Panc1 (cell line): ENCODE measurements at regions not wholly inside any gene's neighbourhood (a gene's known extent, or its start where the extent isn't known, plus 50 kb on each side); places are given as distances from the start of the nearest gene placed in this dataset.

Source experiments
- ATAC-seq: fragments of 200-7000 bp; cut with Tn5 transposase; 2 replicates; pipeline ENCODE4 v1.9.1; 2020; ENCODE audit warnings: mild to moderate bottlenecking, moderate library complexity
- BruUV-seq: library from RNA; stranded (reverse); fragments of 400-500 nt; replicated peaks from 2 replicates; lab custom pipeline; 2021; lab: Mats Ljungman, UMichigan
- CTCF ChIA-PET: fragments of 300-600 bp; sonication (Branson Sonifier 250); formaldehyde crosslinking; loops from one replicate; lab custom pipeline; 2022; ENCODE audit warnings: antibody characterized with exemption; lab: Charles Lee
- POLR2A ChIA-PET: fragments of 300-600 bp; sonication (Branson Sonifier 250); formaldehyde crosslinking; loops from one replicate; lab custom pipeline; 2022; ENCODE audit warnings: antibody characterized with exemption; lab: Charles Lee
- DNase-seq: peaks from one replicate; pipeline ENCODE4 v3.0.0-alpha.2; 2010; ENCODE audit warnings: low read depth, low spot score
- H3K27ac ChIP-seq: 2 replicates; pipeline ENCODE4 v1.5.1; 2011; ENCODE audit warnings: mild to moderate bottlenecking, low read length, inconsistent platforms
- H3K27me3 ChIP-seq: fragments of 200-500 bp; sonication (Bioruptor generic); 2 replicates; pipeline ENCODE4 v1.6.0; 2014; ENCODE audit warnings: low read length, inconsistent platforms; ENCODE audit not compliant: control insufficient read depth, insufficient read depth
- H3K36me3 ChIP-seq: fragments of 200-500 bp; sonication (Bioruptor generic); 2 replicates; pipeline ENCODE4 v1.5.1; 2014; ENCODE audit warnings: inconsistent platforms, mild to moderate bottlenecking, low read length, moderate library complexity; ENCODE audit not compliant: control insufficient read depth, insufficient read depth
- H3K4me1 ChIP-seq: 2 replicates; pipeline ENCODE4 v1.5.1; 2011; ENCODE audit warnings: inconsistent platforms, mild to moderate bottlenecking, low read length, moderate library complexity; ENCODE audit not compliant: control insufficient read depth, insufficient read depth
- H3K4me3 ChIP-seq, 2 experiments: 2 replicates each; pipeline ENCODE4 v1.5.1; 2011 to 2012; ENCODE audit warnings: low read depth in 2 of 2, low read length in 2 of 2, mild to moderate bottlenecking in 2 of 2, inconsistent platforms in 1 of 2, moderate library complexity in 1 of 2
- H3K9me3 ChIP-seq: fragments of 200-500 bp; sonication (Bioruptor generic); 2 replicates; pipeline ENCODE4 v1.5.1; 2014; ENCODE audit warnings: low read depth, mild to moderate bottlenecking, inconsistent platforms, low read length, moderate library complexity; ENCODE audit not compliant: control insufficient read depth, insufficient read depth
- POLR2AphosphoS5 ChIP-seq: IDR thresholded peaks from 2 replicates; pipeline ENCODE4 v1.6.1; 2012; ENCODE audit warnings: mild to moderate bottlenecking, low read depth, low read length, moderate library complexity
- SIN3A ChIP-seq: IDR thresholded peaks from 2 replicates; pipeline ENCODE4 v1.6.1; 2012; ENCODE audit warnings: low read depth, mild to moderate bottlenecking, low read length, moderate library complexity, borderline replicate concordance; ENCODE audit not compliant: insufficient read depth
- TCF7L2 ChIP-seq: IDR thresholded peaks from 2 replicates; pipeline ENCODE4 v1.6.1; 2011; ENCODE audit warnings: mild to moderate bottlenecking, low read depth, low read length, inconsistent platforms
- in situ Hi-C: cut with HindIII; loops from 2 replicates; pipeline ENCODE4 v1.10.0; 2016; ENCODE audit warnings: low sequenced_read_pairs, low pct_unique_long_range_greater_than_20kb
- intact Hi-C: fragments of 100-400 bp; cut with micrococcal nuclease; formaldehyde crosslinking; loops from one replicate; pipeline ENCODE4 v1.10.0; 2022; ENCODE audit not compliant: unreplicated experiment
- TF ChIP-seq, protein P1 (sequence below): fragments of 450-650 bp; IDR thresholded peaks from 2 replicates; pipeline ENCODE4 v1.5.1; 2017; ENCODE audit warnings: mild to moderate bottlenecking
- TF ChIP-seq, protein P2 (sequence below), 2 experiments: IDR thresholded peaks; 2 replicates each; pipeline ENCODE4 v1.6.1; 2011 to 2012; ENCODE audit warnings: low read depth in 2 of 2, control low read depth in 1 of 2, low read length in 1 of 2, mild to moderate bottlenecking in 1 of 2, moderate library complexity in 1 of 2; ENCODE audit not compliant: insufficient read depth in 1 of 2

DNA sequence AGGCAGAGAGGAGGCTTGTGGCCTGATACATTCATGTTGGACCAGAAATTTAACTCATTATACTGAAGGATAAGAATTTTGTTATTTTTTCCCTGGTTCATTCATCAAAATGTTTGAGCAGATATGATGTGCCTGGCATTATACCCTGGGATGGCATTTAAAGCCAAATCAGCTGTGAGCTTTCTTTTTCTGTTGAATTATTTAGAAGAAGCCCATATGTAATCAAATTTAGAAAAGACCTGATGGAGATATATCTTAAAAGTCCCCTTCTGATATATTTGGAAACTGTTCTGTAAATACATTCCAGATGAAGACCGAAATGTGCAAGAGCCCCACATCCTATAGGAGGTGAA, 743.1 kb upstream of the HS6ST1 start:
- TF ChIP-seq TCF7L2 = no peak
- TF ChIP-seq, protein P1, sequence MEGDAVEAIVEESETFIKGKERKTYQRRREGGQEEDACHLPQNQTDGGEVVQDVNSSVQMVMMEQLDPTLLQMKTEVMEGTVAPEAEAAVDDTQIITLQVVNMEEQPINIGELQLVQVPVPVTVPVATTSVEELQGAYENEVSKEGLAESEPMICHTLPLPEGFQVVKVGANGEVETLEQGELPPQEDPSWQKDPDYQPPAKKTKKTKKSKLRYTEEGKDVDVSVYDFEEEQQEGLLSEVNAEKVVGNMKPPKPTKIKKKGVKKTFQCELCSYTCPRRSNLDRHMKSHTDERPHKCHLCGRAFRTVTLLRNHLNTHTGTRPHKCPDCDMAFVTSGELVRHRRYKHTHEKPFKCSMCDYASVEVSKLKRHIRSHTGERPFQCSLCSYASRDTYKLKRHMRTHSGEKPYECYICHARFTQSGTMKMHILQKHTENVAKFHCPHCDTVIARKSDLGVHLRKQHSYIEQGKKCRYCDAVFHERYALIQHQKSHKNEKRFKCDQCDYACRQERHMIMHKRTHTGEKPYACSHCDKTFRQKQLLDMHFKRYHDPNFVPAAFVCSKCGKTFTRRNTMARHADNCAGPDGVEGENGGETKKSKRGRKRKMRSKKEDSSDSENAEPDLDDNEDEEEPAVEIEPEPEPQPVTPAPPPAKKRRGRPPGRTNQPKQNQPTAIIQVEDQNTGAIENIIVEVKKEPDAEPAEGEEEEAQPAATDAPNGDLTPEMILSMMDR = no peak
- TF ChIP-seq, protein P2, sequence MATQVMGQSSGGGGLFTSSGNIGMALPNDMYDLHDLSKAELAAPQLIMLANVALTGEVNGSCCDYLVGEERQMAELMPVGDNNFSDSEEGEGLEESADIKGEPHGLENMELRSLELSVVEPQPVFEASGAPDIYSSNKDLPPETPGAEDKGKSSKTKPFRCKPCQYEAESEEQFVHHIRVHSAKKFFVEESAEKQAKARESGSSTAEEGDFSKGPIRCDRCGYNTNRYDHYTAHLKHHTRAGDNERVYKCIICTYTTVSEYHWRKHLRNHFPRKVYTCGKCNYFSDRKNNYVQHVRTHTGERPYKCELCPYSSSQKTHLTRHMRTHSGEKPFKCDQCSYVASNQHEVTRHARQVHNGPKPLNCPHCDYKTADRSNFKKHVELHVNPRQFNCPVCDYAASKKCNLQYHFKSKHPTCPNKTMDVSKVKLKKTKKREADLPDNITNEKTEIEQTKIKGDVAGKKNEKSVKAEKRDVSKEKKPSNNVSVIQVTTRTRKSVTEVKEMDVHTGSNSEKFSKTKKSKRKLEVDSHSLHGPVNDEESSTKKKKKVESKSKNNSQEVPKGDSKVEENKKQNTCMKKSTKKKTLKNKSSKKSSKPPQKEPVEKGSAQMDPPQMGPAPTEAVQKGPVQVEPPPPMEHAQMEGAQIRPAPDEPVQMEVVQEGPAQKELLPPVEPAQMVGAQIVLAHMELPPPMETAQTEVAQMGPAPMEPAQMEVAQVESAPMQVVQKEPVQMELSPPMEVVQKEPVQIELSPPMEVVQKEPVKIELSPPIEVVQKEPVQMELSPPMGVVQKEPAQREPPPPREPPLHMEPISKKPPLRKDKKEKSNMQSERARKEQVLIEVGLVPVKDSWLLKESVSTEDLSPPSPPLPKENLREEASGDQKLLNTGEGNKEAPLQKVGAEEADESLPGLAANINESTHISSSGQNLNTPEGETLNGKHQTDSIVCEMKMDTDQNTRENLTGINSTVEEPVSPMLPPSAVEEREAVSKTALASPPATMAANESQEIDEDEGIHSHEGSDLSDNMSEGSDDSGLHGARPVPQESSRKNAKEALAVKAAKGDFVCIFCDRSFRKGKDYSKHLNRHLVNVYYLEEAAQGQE (IDR thresholded peaks at IDR 0.05; ENCODE audit: insufficient read depth in 1 of 2, low read depth in 2 of 2, low read length in 1 of 2) = no peak
- no peak for TF ChIP-seq SIN3A
- no peak for TF ChIP-seq POLR2AphosphoS5
- no peaks in the 10 kb centered on the region for H3K27me3 ChIP-seq
- H3K4me1 ChIP-seq = no peaks in the 10 kb centered on the region
- in situ Hi-C loops (no loop called here), intact Hi-C loops (no loop called here)
- ATAC-seq (no peak), DNase-seq (no peak)
- no peaks in the 10 kb centered on the region for H3K36me3 ChIP-seq
- no peaks in the 10 kb centered on the region for H3K9me3 ChIP-seq
- H3K27ac ChIP-seq = no peak overlapping the region
- no peak overlapping the region for H3K4me3 ChIP-seq
- CTCF ChIA-PET = no interaction called here
- POLR2A ChIA-PET = no interaction called here
- no TSS peak for BruUV-seq

DNA sequence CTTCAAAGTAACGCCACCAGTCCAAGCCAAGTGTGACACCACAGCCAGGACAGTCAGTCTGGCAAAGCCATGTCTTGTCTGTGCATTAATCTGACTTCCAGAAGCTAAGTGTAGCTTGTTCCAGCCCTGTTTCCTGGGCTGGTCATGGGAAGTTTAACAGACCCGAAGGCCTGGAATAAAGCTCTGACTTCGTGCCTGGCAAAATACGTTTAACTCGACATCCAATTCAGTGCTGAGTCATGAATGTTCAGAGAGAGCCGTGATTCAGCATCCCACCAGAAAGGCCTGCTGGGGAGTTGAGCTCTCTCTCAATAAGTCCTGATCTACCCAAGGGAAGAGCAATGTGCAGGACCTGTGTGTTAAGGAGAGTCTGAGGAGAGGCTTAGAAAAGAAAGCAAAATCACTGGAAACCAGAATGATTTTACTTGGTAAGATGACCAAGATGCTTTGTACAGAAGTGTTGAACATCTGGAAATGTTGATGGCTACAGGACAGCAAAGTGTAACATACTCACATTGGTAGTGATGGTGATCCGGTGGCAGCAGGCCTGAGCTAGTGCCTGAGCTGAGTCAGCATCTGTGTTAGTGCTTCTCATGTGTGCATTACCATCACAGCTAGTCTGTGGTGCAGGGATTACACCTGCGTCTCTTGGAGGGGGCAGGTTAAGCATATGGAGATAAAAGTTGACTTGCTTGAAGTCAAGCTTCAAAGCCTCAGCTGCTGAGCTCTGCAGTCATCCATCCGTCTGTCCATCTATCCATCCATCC, 743.7 kb upstream of the HS6ST1 start:
- TF ChIP-seq SIN3A (no peak), POLR2AphosphoS5 (no peak), TCF7L2 (no peak)
- TF ChIP-seq, protein P2 (IDR thresholded peaks at IDR 0.05; ENCODE audit: insufficient read depth in 1 of 2, low read depth in 2 of 2, low read length in 1 of 2) = no peak
- TF ChIP-seq, protein P1 = no peak
- ATAC-seq (no peak), DNase-seq (no peak)
- intact Hi-C loops (no loop called here), in situ Hi-C loops (no loop called here)
- H3K27ac ChIP-seq = no peak overlapping the region
- CTCF ChIA-PET = no interaction called here
- POLR2A ChIA-PET = no interaction called here
- H3K36me3 ChIP-seq = no peaks in the 10 kb centered on the region
- H3K4me3 ChIP-seq = no peak overlapping the region
- H3K27me3 ChIP-seq = no peaks in the 10 kb centered on the region
- H3K9me3 ChIP-seq = no peaks in the 10 kb centered on the region
- no TSS peak for BruUV-seq
- H3K4me1 ChIP-seq = no peaks in the 10 kb centered on the region
